ENCODE measurements at regions not wholly inside any gene's neighbourhood (a gene's known extent, or its start where the extent isn't known, plus 50 kb on each side); places are given as distances from the start of the nearest gene placed in this dataset.

GRCh38 chr3:188940573-188940932 lies 231.2 kb upstream of the TPRG1 start:
- DNase-seq = no peak

GRCh38 chr3:188941103-188941502 lies 230.7 kb upstream of the TPRG1 start:
- DNase-seq = no peak

GRCh38 chr3:188942191-188942590 lies 229.6 kb upstream of the TPRG1 start:
- DNase-seq = no peak

- DNase-seq = no peak
Observed at GRCh38 chr3:188943591-188943990, 228.2 kb upstream of the TPRG1 start.

GRCh38 chr3:188944108-188944507 lies 227.7 kb upstream of the TPRG1 start:
- DNase-seq = no peak

GRCh38 chr3:188946351-188947240 lies 225.2 kb upstream of the TPRG1 start:
- DNase-seq = no peak

GRCh38 chr3:188947401-188948280 lies 224.1 kb upstream of the TPRG1 start:
- DNase-seq = peak; percentile 98

- peak; percentile 34 for DNase-seq
Observed at GRCh38 chr3:188948281-188948996, 223.3 kb upstream of the TPRG1 start.

- DNase-seq = no peak
Observed at GRCh38 chr3:188948997-188949389, 222.8 kb upstream of the TPRG1 start.

GRCh38 chr3:188949456-188949855 lies 222.3 kb upstream of the TPRG1 start:
- no peak for DNase-seq

- no peak for DNase-seq
Observed at GRCh38 chr3:188949996-188950395, 221.8 kb upstream of the TPRG1 start.

- no peak for DNase-seq
Observed at GRCh38 chr3:188950832-188951489, 220.8 kb upstream of the TPRG1 start.

GRCh38 chr3:188951734-188952133 lies 220.0 kb upstream of the TPRG1 start:
- DNase-seq = no peak

GRCh38 chr3:188954590-188955208 lies 217.1 kb upstream of the TPRG1 start:
- DNase-seq = peak; percentile 60

- no peak for DNase-seq
Observed at GRCh38 chr3:188955919-188956318, 215.9 kb upstream of the TPRG1 start.

- peak; percentile 7 for DNase-seq
Observed at GRCh38 chr3:188956839-188957489, 214.8 kb upstream of the TPRG1 start.

GRCh38 chr3:188959013-188959412 lies 212.8 kb upstream of the TPRG1 start:
- DNase-seq = no peak

GRCh38 chr3:188962253-188963247 lies 209.2 kb upstream of the TPRG1 start:
- no peak for DNase-seq

- DNase-seq = no peak
Observed at GRCh38 chr3:188964957-188965356, 206.8 kb upstream of the TPRG1 start.

- DNase-seq = no peak
Observed at GRCh38 chr3:188972310-188972709, 199.5 kb upstream of the TPRG1 start.
